Dermis microvascular lymphatic vessel endothelial cell (primary cell): ENCODE measurements at regions not wholly inside any gene's neighbourhood (a gene's known extent, or its start where the extent isn't known, plus 50 kb on each side); places are given as distances from the start of the nearest gene placed in this dataset.
A peak's percentile ranks its signal among the peaks of the same experiment; 100 is the strongest.

Experiments used
- DNase-seq, 2 donors: peaks; one replicate each; pipeline versions ENCODE4 v3.0.0 to v3.0.0-alpha.2; 2010; ENCODE audit warnings: low read depth in 2 of 2

- no peak for DNase-seq
These were observed 103.8 kb downstream of the GTPBP8 start for GRCh38 chr3:113094337-113095221.

GRCh38 chr3:113096188-113096892 is 105.6 kb downstream of the GTPBP8 start:
- DNase-seq: no peak

GRCh38 chr3:113097960-113098447 is 107.2 kb downstream of the GTPBP8 start:
- no peak for DNase-seq

GRCh38 chr3:113100063-113100462 is 109.3 kb downstream of the GTPBP8 start:
- DNase-seq: no peak

- no peak for DNase-seq
These were observed 107.8 kb upstream of the BOC start for GRCh38 chr3:113103588-113103987.

GRCh38 chr3:113104357-113105092 is 106.8 kb upstream of the BOC start:
- DNase-seq: no peak

GRCh38 chr3:113105093-113105449 is 106.3 kb upstream of the BOC start:
- no peak for DNase-seq

- DNase-seq: no peak
These were observed 105.2 kb upstream of the BOC start for GRCh38 chr3:113105966-113106660.

- peak in 1 of 2 donors; percentile 2 for DNase-seq
These were observed 101.1 kb upstream of the BOC start for GRCh38 chr3:113110267-113110666.

GRCh38 chr3:113111011-113111707 is 100.2 kb upstream of the BOC start:
- no peak for DNase-seq

- no peak for DNase-seq
These were observed 98.0 kb upstream of the BOC start for GRCh38 chr3:113113361-113113760.

GRCh38 chr3:113117511-113118234 is 93.7 kb upstream of the BOC start:
- no peak for DNase-seq

- no peak for DNase-seq
These were observed 93.0 kb upstream of the BOC start for GRCh38 chr3:113118336-113118735.

GRCh38 chr3:113124256-113124830 is 87.0 kb upstream of the BOC start:
- no peak for DNase-seq

GRCh38 chr3:113125951-113126350 is 85.4 kb upstream of the BOC start:
- DNase-seq: no peak

GRCh38 chr3:113128386-113129015 is 82.9 kb upstream of the BOC start:
- no peak for DNase-seq

GRCh38 chr3:113129168-113129567 is 82.2 kb upstream of the BOC start:
- no peak for DNase-seq

- no peak for DNase-seq
These were observed 78.8 kb upstream of the BOC start for GRCh38 chr3:113132571-113132996.

GRCh38 chr3:113133140-113133539 is 78.2 kb upstream of the BOC start:
- no peak for DNase-seq
